H9 (cell line): ENCODE measurements at regions not wholly inside any gene's neighbourhood (a gene's known extent, or its start where the extent isn't known, plus 50 kb on each side); places are given as distances from the start of the nearest gene placed in this dataset.

Source experiments
- DNase-seq: peaks from one replicate; pipeline ENCODE4 v3.0.0-alpha.2; 2017
- H2AFZ ChIP-seq: one replicate; pipeline ENCODE4 v1.6.1; 2013; ENCODE audit warnings: mild to moderate bottlenecking, low read length, control low read depth, moderate library complexity
- H2AK5ac ChIP-seq: 2 replicates; pipeline ENCODE4 v1.6.1; 2013; ENCODE audit warnings: low read length, control low read depth, mixed read lengths; ENCODE audit not compliant: insufficient read length
- H2BK120ac ChIP-seq: one replicate; pipeline ENCODE4 v1.6.1; 2013; ENCODE audit warnings: low read depth, mild to moderate bottlenecking, low read length, control low read depth, inconsistent platforms; ENCODE audit not compliant: poor library complexity, severe bottlenecking
- H2BK12ac ChIP-seq: 2 replicates; pipeline ENCODE4 v1.6.1; 2013; ENCODE audit warnings: low read length, control low read depth, mixed read lengths, low read depth; ENCODE audit not compliant: insufficient read length
- H2BK15ac ChIP-seq: 2 replicates; pipeline ENCODE4 v1.6.1; 2013; ENCODE audit warnings: low read depth, low read length, control low read depth
- H2BK20ac ChIP-seq: one replicate; pipeline ENCODE4 v1.6.1; 2013; ENCODE audit warnings: low read depth, mild to moderate bottlenecking, low read length, control low read depth, inconsistent platforms; ENCODE audit not compliant: poor library complexity, severe bottlenecking
- H2BK5ac ChIP-seq: 2 replicates; pipeline ENCODE4 v1.6.1; 2013; ENCODE audit warnings: low read length, control low read depth, mixed read lengths; ENCODE audit not compliant: insufficient read length
- H3K14ac ChIP-seq: 2 replicates; pipeline ENCODE4 v1.6.1; 2013; ENCODE audit warnings: low read length, control low read depth; ENCODE audit not compliant: insufficient read depth
- H3K18ac ChIP-seq: 2 replicates; pipeline ENCODE4 v1.6.1; 2013; ENCODE audit warnings: low read depth, mild to moderate bottlenecking, mixed read lengths, low read length, control low read depth; ENCODE audit not compliant: insufficient read length
- H3K23ac ChIP-seq: 2 replicates; pipeline ENCODE4 v1.6.1; 2013; ENCODE audit warnings: low read length, control low read depth, mixed read lengths, low read depth; ENCODE audit not compliant: insufficient read length
- H3K23me2 ChIP-seq: 2 replicates; pipeline ENCODE4 v1.6.1; 2013; ENCODE audit warnings: low read depth, mild to moderate bottlenecking, mixed read lengths, low read length, control low read depth; ENCODE audit not compliant: insufficient read length, poor library complexity, severe bottlenecking
- H3K27ac ChIP-seq: 2 replicates; pipeline ENCODE4 v1.5.1; 2013; ENCODE audit warnings: low read length, control low read depth, mixed read lengths, low read depth; ENCODE audit not compliant: insufficient read length
- H3K27me3 ChIP-seq: 2 replicates; pipeline ENCODE4 v1.6.1; 2013; ENCODE audit warnings: low read length, control low read depth, inconsistent platforms; ENCODE audit not compliant: insufficient read depth
- H3K4ac ChIP-seq: 2 replicates; pipeline ENCODE4 v1.6.1; 2013; ENCODE audit warnings: low read depth, mild to moderate bottlenecking, control low read depth, inconsistent platforms, low read length, moderate library complexity
- H3K4me1 ChIP-seq: 2 replicates; pipeline ENCODE4 v1.6.1; 2013; ENCODE audit warnings: low read length, control low read depth, inconsistent platforms; ENCODE audit not compliant: insufficient read depth
- H3K4me2 ChIP-seq: 2 replicates; pipeline ENCODE4 v1.6.1; 2013; ENCODE audit warnings: low read length, control low read depth, mixed read lengths; ENCODE audit not compliant: insufficient read length, insufficient read depth
- H3K56ac ChIP-seq: 2 replicates; pipeline ENCODE4 v1.6.1; 2013; ENCODE audit warnings: low read depth, mild to moderate bottlenecking, mixed read lengths, low read length, control low read depth; ENCODE audit not compliant: insufficient read length
- H3K79me1 ChIP-seq: 2 replicates; pipeline ENCODE4 v1.6.1; 2013; ENCODE audit warnings: low read depth, mild to moderate bottlenecking, moderate library complexity, low read length, control low read depth, inconsistent platforms; ENCODE audit not compliant: insufficient read depth, poor library complexity, severe bottlenecking
- H3K79me2 ChIP-seq: 2 replicates; pipeline ENCODE4 v1.6.1; 2013; ENCODE audit warnings: low read length, control low read depth, inconsistent platforms; ENCODE audit not compliant: insufficient read depth
- H3K9ac ChIP-seq: 2 replicates; pipeline ENCODE4 v1.6.1; 2013; ENCODE audit warnings: low read length, control low read depth, mixed read lengths; ENCODE audit not compliant: insufficient read length; ENCODE audit errors: extremely low read depth
- H3K9me3 ChIP-seq: one replicate; pipeline ENCODE4 v1.6.1; 2013; ENCODE audit warnings: low read depth, low read length, inconsistent platforms; ENCODE audit not compliant: control insufficient read depth
- H3T11ph ChIP-seq: one replicate; pipeline ENCODE4 v1.6.1; 2013; ENCODE audit warnings: mild to moderate bottlenecking, low read length, control low read depth, inconsistent platforms
- H4K20me1 ChIP-seq: one replicate; pipeline ENCODE4 v1.6.1; 2013; ENCODE audit not compliant: control insufficient read depth, insufficient read length, insufficient read depth
- H4K5ac ChIP-seq: 2 replicates; pipeline ENCODE4 v1.6.1; 2013; ENCODE audit warnings: low read depth, mild to moderate bottlenecking, mixed read lengths, low read length, control low read depth; ENCODE audit not compliant: insufficient read length
- H4K8ac ChIP-seq: replicated peaks from 2 replicates; pipeline ENCODE4 v1.6.1; 2013; ENCODE audit warnings: low read length, control low read depth, mixed read lengths, low read depth; ENCODE audit not compliant: insufficient read length
- H4K91ac ChIP-seq: 2 replicates; pipeline ENCODE4 v1.6.1; 2013; ENCODE audit warnings: low read depth, mild to moderate bottlenecking, moderate library complexity, mixed read lengths, low read length, control low read depth; ENCODE audit not compliant: insufficient read length
- H3K27ac Mint-ChIP-seq, 3 experiments: 2 replicates in 2 of 3; 3 replicates in 1 of 3; pipeline ENCODE4 v1.8.0; 2020 to 2021; ENCODE audit warnings: mixed read lengths in 3 of 3, mild to moderate bottlenecking in 1 of 3, moderate library complexity in 1 of 3
- H3K27me3 Mint-ChIP-seq: 2 replicates; pipeline ENCODE4 v1.8.0; 2021; ENCODE audit warnings: low read depth, mild to moderate bottlenecking, moderate library complexity, mixed read lengths
- H3K36me3 Mint-ChIP-seq, 3 experiments: 2 replicates in 2 of 3; 3 replicates in 1 of 3; pipeline ENCODE4 v1.8.0; 2020 to 2021; ENCODE audit warnings: low read depth in 3 of 3, mixed read lengths in 3 of 3; ENCODE audit not compliant: insufficient read depth in 1 of 3
- H3K4me1 Mint-ChIP-seq, 2 experiments: 2 replicates each; pipeline ENCODE4 v1.8.0; 2020; ENCODE audit warnings: mixed read lengths in 2 of 2
- H3K4me3 Mint-ChIP-seq, 2 experiments: 2 replicates in 1 of 2; 3 replicates in 1 of 2; pipeline ENCODE4 v1.8.0; 2020 to 2021; ENCODE audit warnings: mild to moderate bottlenecking in 2 of 2, mixed read lengths in 2 of 2, moderate library complexity in 1 of 2
- H3K9me3 Mint-ChIP-seq, 2 experiments: 2 replicates in 1 of 2; 3 replicates in 1 of 2; pipeline ENCODE4 v1.8.0; 2020; ENCODE audit warnings: mild to moderate bottlenecking in 2 of 2, mixed read lengths in 2 of 2, moderate library complexity in 1 of 2
- WGBS: extraction: QIAGEN DNeasy Blood & Tissue Kit; methylation state at CpG from one replicate; pipeline ENCODE4 v1.1.7; 2013; ENCODE audit warnings: missing lambda C conversion rate, low lambda C conversion rate, mixed read lengths; ENCODE audit not compliant: insufficient read length; ENCODE audit errors: extremely low coverage; 5-methylcytosine and 5-hydroxymethylcytosine counted together
- TF ChIP-seq, protein P1 (sequence below): fragments of 200-600 bp; sonication (generic); conservative IDR thresholded peaks from 3 replicates; pipeline ENCODE4 v1.8.0; 2021; ENCODE audit warnings: antibody characterized with exemption, mild to moderate bottlenecking

GRCh38 chr7:131861620-131862346 is 305.4 kb upstream of the PODXL start:
- Histone ChIP-seq H2BK20ac (no peak overlapping the region), H3K18ac (no peak overlapping the region), H3K9ac (no peak overlapping the region), H2AFZ (no peak overlapping the region), H3K27ac (no peak overlapping the region), H3K79me1 (no peaks in the 10 kb centered on the region), H3K23me2 (no peaks in the 10 kb centered on the region), H3K14ac (no peak overlapping the region), H2AK5ac (no peak overlapping the region), H3K4me2 (no peak overlapping the region), H2BK120ac (no peak overlapping the region), H2BK15ac (no peak overlapping the region), H3K23ac (no peak overlapping the region), H3K79me2 (no peaks in the 10 kb centered on the region), H3K4ac (no peak overlapping the region), H3K56ac (no peak overlapping the region), H3T11ph (no peak overlapping the region), H3K4me1 (no peaks in the 10 kb centered on the region), H4K91ac (no peak overlapping the region), H3K9me3 (no peaks in the 10 kb centered on the region), H2BK12ac (no peak overlapping the region), H2BK5ac (no peak overlapping the region), H4K5ac (no peak overlapping the region), H4K20me1 (no peaks in the 10 kb centered on the region), H3K27me3 (no peaks in the 10 kb centered on the region), H4K8ac (no peak overlapping the region)
- H3K9me3 Mint-ChIP-seq: no peaks in the 10 kb centered on the region
- H3K4me3 Mint-ChIP-seq: no peak overlapping the region
- TF ChIP-seq, protein P1, sequence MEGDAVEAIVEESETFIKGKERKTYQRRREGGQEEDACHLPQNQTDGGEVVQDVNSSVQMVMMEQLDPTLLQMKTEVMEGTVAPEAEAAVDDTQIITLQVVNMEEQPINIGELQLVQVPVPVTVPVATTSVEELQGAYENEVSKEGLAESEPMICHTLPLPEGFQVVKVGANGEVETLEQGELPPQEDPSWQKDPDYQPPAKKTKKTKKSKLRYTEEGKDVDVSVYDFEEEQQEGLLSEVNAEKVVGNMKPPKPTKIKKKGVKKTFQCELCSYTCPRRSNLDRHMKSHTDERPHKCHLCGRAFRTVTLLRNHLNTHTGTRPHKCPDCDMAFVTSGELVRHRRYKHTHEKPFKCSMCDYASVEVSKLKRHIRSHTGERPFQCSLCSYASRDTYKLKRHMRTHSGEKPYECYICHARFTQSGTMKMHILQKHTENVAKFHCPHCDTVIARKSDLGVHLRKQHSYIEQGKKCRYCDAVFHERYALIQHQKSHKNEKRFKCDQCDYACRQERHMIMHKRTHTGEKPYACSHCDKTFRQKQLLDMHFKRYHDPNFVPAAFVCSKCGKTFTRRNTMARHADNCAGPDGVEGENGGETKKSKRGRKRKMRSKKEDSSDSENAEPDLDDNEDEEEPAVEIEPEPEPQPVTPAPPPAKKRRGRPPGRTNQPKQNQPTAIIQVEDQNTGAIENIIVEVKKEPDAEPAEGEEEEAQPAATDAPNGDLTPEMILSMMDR: no peak
- H3K27ac Mint-ChIP-seq: no peak overlapping the region; a peak in 1 of 7 replicates
- H3K27me3 Mint-ChIP-seq: peaks cover 5% of the 10 kb centered on the region
- H3K36me3 Mint-ChIP-seq: no peaks in the 10 kb centered on the region
- WGBS: no CpG with 5 or more reads among the region's 4 CpGs
- H3K4me1 Mint-ChIP-seq: peaks cover 4 to 6% of the 10 kb centered on the region in 2 experiments; a peak in 3 of 4 replicates
- no peak for DNase-seq
